Stomach (tissue), 8 donors: ENCODE measurements at regions not wholly inside any gene's neighbourhood (a gene's known extent, or its start where the extent isn't known, plus 50 kb on each side); places are given as distances from the start of the nearest gene placed in this dataset.

Experiments
- DNase-seq, 2 donors: peaks; one replicate each; pipeline versions ENCODE4 v3.0.0 to v3.0.0-alpha.2; 2013 to 2019
- H3K27ac ChIP-seq, 5 donors: fragments of 200-600 bp in 4 of 5; sonication (generic) in 4 of 5; one replicate each; pipeline ENCODE4 v1.5.1; 2013 to 2019; ENCODE audit warnings: mild to moderate bottlenecking in 1 of 5, moderate library complexity in 1 of 5
- H3K27me3 ChIP-seq, 3 donors: fragments of 200-600 bp; sonication (generic); one replicate each; pipeline ENCODE4 v1.5.1; 2017 to 2019; ENCODE audit warnings: mixed run types in 1 of 3
- H3K36me3 ChIP-seq, 4 donors: fragments of 200-600 bp; sonication (generic); 1 replicate in 3 of 4; 2 replicates in 1 of 4; pipeline ENCODE4 v1.5.1; 2016 to 2019
- H3K4me1 ChIP-seq, 4 donors: fragments of 200-600 bp; sonication (generic); one replicate each; pipeline ENCODE4 v1.5.1; 2016 to 2019
- H3K4me3 ChIP-seq, 4 donors: fragments of 200-600 bp; sonication (generic) in 3 of 4; one replicate each; pipeline ENCODE4 v1.5.1; 2016 to 2019; ENCODE audit warnings: mild to moderate bottlenecking in 1 of 4
- H3K9me3 ChIP-seq, 4 donors: fragments of 200-600 bp; sonication (generic); one replicate each; pipeline ENCODE4 v1.5.1; 2016 to 2019
- CTCF ChIP-seq, 7 experiments: fragments of 450-650 bp in 4 of 7; fragments of 200-600 bp in 3 of 7; sonication (generic) in 3 of 7; IDR thresholded peaks; one replicate each; pipeline ENCODE4 v1.5.1; 2016 to 2019; ENCODE audit warnings: antibody characterized with exemption in 7 of 7, control low read depth in 2 of 7, mild to moderate bottlenecking in 1 of 7
- EP300 ChIP-seq: sonication (generic); formaldehyde crosslinking; IDR thresholded peaks from one replicate; pipeline ENCODE4 v1.6.1; 2017; ENCODE audit warnings: antibody characterized with exemption
- POLR2A ChIP-seq, 4 donors: fragments of 450-650 bp; IDR thresholded peaks; one replicate each; pipeline ENCODE4 v1.6.1; 2016; ENCODE audit warnings: antibody characterized with exemption in 4 of 4, control low read depth in 2 of 4, mild to moderate bottlenecking in 1 of 4, moderate library complexity in 1 of 4
- POLR2AphosphoS5 ChIP-seq, 3 donors: sonication (generic); formaldehyde crosslinking; IDR thresholded peaks; one replicate each; pipeline ENCODE4 v1.6.1; 2016; ENCODE audit warnings: antibody characterized with exemption in 3 of 3
- WGBS, 5 donors: extraction: QIAGEN DNeasy Blood & Tissue Kit in 3 of 5; methylation state at CpG; one replicate each; pipeline versions ENCODE4 v1.1.5 to v1.1.7; 2013 to 2018; 5-methylcytosine and 5-hydroxymethylcytosine counted together
- intact Hi-C: fragments of 100-400 bp; cut with DNase I; formaldehyde crosslinking; loops from one replicate; pipeline ENCODE4 v1.15.1; 2023; ENCODE audit warnings: low total_unique reads
- donor health status: healthy with polysubstance abuse.
- donor health status: Bipolar disorder and iron deficiency.
- donor health status: healthy.

GRCh38 chr2:3959372-3959771, 256.0 kb downstream of the DCDC2C start:
- TF ChIP-seq CTCF (IDR thresholded peaks at IDR 0.05) (peak in 4 of 7 experiments; percentile 40 to 56 (median 48)), POLR2AphosphoS5 (IDR thresholded peaks at IDR 0.05) (no peak), EP300 (no peak), POLR2A (IDR thresholded peaks at IDR 0.05) (no peak)
- peak in 1 of 2 donors; percentile 72 for DNase-seq
- no peaks in the 10 kb centered on the region for H3K36me3 ChIP-seq
- H3K4me1 ChIP-seq, result no peaks in the 10 kb centered on the region
- no peaks in the 10 kb centered on the region for H3K27me3 ChIP-seq
- H3K4me3 ChIP-seq, result no peak overlapping the region
- H3K9me3 ChIP-seq, result no peaks in the 10 kb centered on the region
- intact Hi-C loops, result no loop called here
- H3K27ac ChIP-seq, result no peak overlapping the region
- 4 to 9% (median 7%) methylated on average over 2 of the region's 2 CpGs for WGBS, 5 donors

- Histone ChIP-seq H3K4me3 (no peak overlapping the region), H3K4me1 (no peaks in the 10 kb centered on the region), H3K27ac (no peak overlapping the region), H3K9me3 (no peaks in the 10 kb centered on the region), H3K27me3 (no peaks in the 10 kb centered on the region), H3K36me3 (no peaks in the 10 kb centered on the region)
- intact Hi-C loops, result no loop called here
- WGBS, 5 donors, result 63 to 69% (median 65%) methylated on average over 3 of the region's 3 CpGs
- TF ChIP-seq POLR2A (IDR thresholded peaks at IDR 0.05) (no peak), EP300 (no peak), POLR2AphosphoS5 (IDR thresholded peaks at IDR 0.05) (no peak), CTCF (IDR thresholded peaks at IDR 0.05) (no peak)
- DNase-seq, result no peak
Measured at GRCh38 chr2:3960106-3960505, 256.7 kb downstream of the DCDC2C start.

- H3K27ac ChIP-seq, result no peak overlapping the region
- 77 to 86% (median 84%) methylated on average over 5 of the region's 5 CpGs for WGBS, 5 donors
- no peaks in the 10 kb centered on the region for H3K9me3 ChIP-seq
- no peak for DNase-seq
- H3K27me3 ChIP-seq, result peaks cover 0 to 4% (median 0%) of the 10 kb centered on the region in 3 donors
- TF ChIP-seq CTCF (IDR thresholded peaks at IDR 0.05) (no peak), EP300 (no peak), POLR2A (IDR thresholded peaks at IDR 0.05) (no peak), POLR2AphosphoS5 (IDR thresholded peaks at IDR 0.05) (no peak)
- no peaks in the 10 kb centered on the region for H3K4me1 ChIP-seq
- no peak overlapping the region for H3K4me3 ChIP-seq
- intact Hi-C loops, result no loop called here
- H3K36me3 ChIP-seq, result no peaks in the 10 kb centered on the region
Measured at GRCh38 chr2:3962719-3963118, 259.3 kb downstream of the DCDC2C start.

DNA sequence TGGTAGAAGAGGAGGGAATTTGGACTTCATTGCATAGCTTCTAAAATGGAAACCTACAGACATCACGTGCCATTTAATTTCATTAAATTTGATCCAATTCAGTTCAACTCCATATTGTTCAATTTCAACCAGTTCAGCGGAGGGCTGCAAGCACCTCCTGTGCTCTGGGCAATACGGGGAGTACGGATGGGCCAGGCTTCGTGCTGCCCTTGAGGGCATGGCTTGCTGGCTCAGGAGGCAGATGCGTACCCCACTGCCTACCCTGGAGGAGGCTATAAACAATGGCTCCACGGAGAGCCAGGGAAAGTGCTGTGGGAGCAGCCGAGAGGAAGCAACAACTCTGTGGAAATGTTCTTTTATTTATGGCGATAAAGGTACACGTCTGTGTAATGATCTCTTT, 261.8 kb downstream of the DCDC2C start:
- no peaks in the 10 kb centered on the region for H3K36me3 ChIP-seq
- 83 to 90% (median 86%) methylated on average over 10 of the region's 10 CpGs for WGBS, 5 donors
- no peak overlapping the region for H3K4me3 ChIP-seq
- no peaks in the 10 kb centered on the region for H3K9me3 ChIP-seq
- DNase-seq, result no peak
- peaks cover 0 to 15% (median 0%) of the 10 kb centered on the region in 3 donors for H3K27me3 ChIP-seq
- H3K4me1 ChIP-seq, result no peaks in the 10 kb centered on the region
- no peak for TF ChIP-seq CTCF (IDR thresholded peaks at IDR 0.05)
- TF ChIP-seq POLR2AphosphoS5 (IDR thresholded peaks at IDR 0.05), result no peak
- TF ChIP-seq POLR2A (IDR thresholded peaks at IDR 0.05), result no peak
- TF ChIP-seq EP300, result no peak
- H3K27ac ChIP-seq, result no peak overlapping the region
- intact Hi-C loops, result no loop called here
